ENCODE measurements at regions not wholly inside any gene's neighbourhood (a gene's known extent, or its start where the extent isn't known, plus 50 kb on each side); places are given as distances from the start of the nearest gene placed in this dataset.

DNA sequence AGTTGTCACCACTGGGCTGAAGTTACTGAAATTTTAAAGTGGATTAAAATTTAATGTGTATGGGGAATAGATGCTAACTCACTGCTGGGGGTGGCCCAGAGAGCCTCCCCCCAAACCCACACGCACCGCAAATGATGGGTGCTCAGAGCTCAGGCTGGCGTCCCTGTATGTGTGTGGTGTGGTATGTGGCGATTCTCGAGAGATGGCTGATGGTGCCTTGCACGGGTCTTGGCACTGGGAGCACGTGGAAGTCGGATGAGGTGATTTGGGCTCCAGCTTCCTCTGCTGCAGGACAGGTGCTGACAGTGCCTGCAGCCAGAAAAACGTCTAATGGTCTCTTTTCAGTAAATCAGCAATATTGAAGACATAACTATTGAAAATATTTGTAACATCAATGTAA, 1473.3 kb downstream of the TBC1D22A start:
- TF ChIP-seq, protein P1, sequence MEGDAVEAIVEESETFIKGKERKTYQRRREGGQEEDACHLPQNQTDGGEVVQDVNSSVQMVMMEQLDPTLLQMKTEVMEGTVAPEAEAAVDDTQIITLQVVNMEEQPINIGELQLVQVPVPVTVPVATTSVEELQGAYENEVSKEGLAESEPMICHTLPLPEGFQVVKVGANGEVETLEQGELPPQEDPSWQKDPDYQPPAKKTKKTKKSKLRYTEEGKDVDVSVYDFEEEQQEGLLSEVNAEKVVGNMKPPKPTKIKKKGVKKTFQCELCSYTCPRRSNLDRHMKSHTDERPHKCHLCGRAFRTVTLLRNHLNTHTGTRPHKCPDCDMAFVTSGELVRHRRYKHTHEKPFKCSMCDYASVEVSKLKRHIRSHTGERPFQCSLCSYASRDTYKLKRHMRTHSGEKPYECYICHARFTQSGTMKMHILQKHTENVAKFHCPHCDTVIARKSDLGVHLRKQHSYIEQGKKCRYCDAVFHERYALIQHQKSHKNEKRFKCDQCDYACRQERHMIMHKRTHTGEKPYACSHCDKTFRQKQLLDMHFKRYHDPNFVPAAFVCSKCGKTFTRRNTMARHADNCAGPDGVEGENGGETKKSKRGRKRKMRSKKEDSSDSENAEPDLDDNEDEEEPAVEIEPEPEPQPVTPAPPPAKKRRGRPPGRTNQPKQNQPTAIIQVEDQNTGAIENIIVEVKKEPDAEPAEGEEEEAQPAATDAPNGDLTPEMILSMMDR (IDR thresholded peaks at IDR 0.05; ENCODE audit: low read length) = no peak
- TF ChIP-seq EZH2phosphoT487 (IDR thresholded peaks at IDR 0.05; ENCODE audit: low read length) = no peak

Measured in MM.1S (cell line).